ENCODE measurements at regions not wholly inside any gene's neighbourhood (a gene's known extent, or its start where the extent isn't known, plus 50 kb on each side); places are given as distances from the start of the nearest gene placed in this dataset.

DNA sequence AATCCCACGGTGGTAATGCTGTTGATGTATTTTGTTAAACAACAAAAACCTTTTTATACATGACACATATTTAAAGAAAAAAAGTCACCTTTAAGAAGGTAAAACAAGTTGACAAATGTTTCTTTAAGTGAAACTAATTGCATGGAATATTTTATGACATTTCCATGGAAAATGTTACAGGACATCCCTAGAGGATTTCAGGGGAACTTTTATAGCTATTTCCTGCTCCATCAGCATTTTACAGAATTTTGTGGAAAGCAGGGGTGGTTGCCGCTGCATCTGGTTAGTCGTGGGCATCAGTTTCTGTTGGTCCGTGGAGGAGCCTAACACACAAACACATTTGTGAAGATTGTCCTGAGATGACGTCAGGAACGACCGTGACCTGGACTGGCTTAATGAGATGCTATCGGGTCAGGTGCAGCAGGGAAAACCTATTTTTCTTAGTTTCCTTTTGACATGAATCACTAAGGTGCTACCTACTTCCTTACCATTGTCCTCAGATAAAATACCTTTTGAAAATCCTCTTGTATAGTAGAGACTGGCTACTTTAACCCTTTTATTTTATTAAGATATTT is 305.1 kb downstream of the MAP2K6 start:
- no peak for DNase-seq

GRCh38 chr17:69722518-69722917 is 308.0 kb downstream of the MAP2K6 start:
- DNase-seq = no peak

- no peak for DNase-seq
Measured at GRCh38 chr17:69723316-69723715, 308.8 kb downstream of the MAP2K6 start.

DNA sequence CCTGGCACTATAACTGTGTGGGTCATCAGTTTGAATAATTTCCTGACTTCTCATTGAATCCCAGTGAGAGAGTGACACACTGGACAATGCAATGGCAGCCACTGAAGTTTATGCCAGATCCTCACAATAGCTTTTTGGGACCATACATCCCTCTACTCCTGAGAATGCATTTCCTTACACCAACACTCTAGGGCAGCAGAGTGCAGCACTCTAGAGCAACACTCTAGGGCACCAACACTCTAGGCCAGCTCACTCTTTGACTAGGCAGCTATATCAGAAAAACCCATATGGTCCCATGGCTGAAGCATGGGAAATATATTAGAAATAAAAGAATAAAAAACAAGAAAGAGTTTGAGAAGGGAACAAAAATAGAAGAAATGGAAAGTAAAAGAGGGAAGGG is 309.2 kb downstream of the MAP2K6 start:
- no peak for DNase-seq

DNA sequence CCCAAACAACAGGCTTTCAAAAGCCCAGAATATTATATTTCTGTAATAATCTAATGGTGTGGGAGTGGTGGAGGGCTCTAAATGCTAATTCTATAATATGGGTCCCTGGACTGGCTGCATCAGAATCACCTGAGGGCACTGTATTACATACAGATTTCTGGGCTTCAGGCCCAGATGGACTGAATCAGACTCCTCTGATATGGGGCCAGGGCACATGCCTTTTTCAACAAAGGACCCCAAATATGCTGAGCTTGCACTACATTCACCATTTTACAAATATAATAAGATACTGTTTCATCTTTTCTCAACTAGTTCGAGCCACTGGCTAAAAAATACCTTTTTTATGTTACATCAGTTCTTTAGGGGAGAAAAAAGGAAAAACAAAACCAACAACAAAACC is 309.7 kb downstream of the MAP2K6 start:
- no peak for DNase-seq

DNA sequence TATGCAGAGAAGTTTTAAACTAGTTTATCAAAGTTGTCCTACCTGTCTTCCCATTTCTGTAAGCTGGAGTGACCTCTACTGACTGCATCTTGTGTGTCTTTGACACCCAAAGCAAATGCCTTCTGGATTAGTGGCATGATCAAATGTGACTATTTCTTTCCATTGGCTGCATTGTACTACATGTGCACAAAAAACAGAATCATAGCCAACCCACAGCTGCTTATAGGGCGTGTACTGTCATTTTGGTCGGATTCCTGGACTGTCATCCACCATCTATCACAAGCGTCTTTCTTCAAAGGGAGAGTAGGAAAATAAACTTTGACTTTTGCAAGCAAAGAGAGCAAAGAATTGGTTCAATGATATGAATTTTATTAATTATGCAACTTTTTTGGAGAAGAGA is 310.6 kb downstream of the MAP2K6 start:
- DNase-seq = no peak

- no peak for DNase-seq
Measured at GRCh38 chr17:69728816-69729215, 314.3 kb downstream of the MAP2K6 start.

DNA sequence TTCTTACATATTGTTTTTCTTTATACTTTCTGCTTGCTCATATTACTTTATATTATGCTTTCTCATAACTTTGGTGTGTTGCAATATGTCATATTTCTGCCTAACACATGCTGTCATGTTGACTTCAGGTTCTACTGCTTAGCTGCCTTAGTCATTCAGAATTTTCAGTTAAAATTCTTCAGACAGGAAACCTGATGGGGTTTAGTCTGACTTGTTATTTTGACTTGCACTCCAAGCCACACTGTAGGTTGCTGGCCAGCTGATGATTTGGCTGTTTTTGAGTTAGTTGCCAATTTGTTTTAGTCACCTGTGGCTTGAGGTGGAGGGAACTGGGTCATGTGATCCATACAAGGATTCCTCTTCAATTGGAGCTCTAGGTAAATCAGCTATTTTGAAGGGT is 315.4 kb downstream of the MAP2K6 start:
- DNase-seq = no peak

GRCh38 chr17:69732272-69732918 is 317.9 kb downstream of the MAP2K6 start:
- no peak for DNase-seq

DNA sequence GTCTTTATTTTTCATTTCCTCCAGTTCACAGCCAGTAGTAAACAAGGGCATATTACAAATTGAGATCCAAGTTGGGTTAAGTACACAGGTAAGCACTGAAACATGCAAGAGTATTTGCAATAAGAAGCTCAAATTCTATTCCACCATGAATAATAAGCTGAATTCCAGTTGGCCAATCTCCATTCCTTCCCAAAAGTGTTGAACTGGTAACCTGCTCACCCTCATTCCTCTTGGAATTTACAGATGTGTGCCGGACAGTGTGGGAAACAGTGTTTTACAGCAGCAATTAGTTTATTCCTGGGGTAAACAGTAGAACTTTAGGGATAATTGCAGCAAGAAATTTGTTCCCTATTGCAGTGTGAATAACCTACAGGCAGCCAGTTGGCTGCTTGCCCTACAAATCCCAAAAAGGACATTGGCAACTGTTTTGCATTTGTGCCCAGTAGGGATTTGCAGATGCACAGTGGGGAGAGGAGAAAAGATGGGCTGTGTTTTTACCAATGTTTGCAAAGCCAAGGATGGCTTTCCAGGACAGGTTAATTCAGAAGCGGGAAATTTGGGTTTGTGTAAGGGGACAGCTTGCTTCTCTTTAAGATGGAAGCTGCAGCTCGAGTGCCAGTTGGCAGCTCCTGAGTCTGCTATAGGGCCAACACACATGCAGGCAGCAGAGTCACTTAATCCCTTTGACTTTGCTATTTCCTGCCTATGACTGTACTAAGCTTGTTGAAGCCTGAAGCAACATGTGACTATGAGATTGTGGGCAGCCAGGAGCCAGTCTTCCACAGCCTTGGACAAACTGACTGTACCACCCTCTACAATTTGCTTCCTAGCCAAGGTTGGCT is 318.9 kb downstream of the MAP2K6 start:
- DNase-seq = peak in 1 of 3 experiments; percentile 3

DNA sequence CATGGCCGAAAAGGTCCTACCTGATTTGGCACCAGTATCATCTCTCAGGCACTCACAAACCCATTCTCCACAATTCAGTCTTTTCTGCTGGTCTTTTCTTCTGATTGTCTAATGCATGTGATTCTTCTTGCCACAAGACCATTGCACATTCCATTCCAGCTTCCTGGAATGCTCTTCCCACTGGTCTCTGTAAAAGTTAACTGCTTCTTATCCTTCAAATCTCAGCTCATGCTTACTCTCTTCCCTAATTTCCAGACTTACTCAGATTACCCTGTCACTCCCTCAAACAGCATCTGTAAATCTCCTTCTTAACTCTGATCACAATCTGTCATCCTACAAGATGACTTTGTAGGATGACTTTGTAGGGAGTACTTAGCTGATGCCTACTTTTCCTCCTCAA is 320.2 kb downstream of the MAP2K6 start:
- DNase-seq = no peak

- DNase-seq = no peak
Measured at GRCh38 chr17:69735285-69735684, 320.8 kb downstream of the MAP2K6 start.

DNA sequence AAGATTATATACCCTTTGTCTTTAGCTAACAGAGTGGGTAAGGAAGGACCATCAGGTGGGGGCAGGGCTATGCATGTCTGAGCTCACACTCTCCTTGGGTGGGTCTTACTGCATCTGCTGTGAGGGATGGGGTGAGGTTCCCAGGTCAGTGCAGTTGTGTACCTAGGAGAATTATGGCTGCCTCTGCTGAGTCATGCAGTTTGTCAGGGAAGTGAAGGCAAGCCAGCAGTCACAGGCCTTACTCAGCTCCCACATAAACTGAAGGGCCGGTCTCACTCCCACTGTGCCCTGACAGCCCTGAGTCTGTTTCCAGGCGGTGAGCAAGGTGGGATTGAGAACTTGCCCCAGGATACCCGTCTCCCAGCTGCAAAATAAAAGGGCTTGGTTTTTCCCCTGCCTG is 328.6 kb downstream of the MAP2K6 start:
- DNase-seq = no peak

- no peak for DNase-seq
Measured at GRCh38 chr17:69744512-69745070, 330.1 kb downstream of the MAP2K6 start.

DNA sequence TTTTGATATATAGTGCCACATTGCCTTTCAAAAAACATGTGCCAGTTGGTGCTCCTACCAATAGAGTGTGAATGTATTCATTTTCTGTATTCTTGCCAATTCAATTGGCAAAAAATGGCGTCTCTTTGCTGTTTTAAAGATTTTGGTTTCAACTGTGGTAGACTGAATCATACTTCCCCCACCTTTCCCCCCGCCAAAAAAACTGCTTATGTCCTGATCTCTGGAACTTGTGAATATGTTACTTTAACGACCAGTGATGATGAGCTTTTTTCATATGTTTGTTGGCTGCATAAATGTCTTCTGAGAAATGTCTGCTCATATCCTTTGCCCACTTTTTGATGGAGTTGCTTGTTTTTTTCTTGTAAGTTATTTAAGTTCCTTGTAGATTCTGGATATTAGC is 325.1 kb upstream of the KCNJ16 start:
- no peak for DNase-seq

- DNase-seq = no peak
Measured at GRCh38 chr17:69757688-69758430, 317.2 kb upstream of the KCNJ16 start.

GRCh38 chr17:69760562-69760961 is 314.5 kb upstream of the KCNJ16 start:
- DNase-seq = no peak

DNA sequence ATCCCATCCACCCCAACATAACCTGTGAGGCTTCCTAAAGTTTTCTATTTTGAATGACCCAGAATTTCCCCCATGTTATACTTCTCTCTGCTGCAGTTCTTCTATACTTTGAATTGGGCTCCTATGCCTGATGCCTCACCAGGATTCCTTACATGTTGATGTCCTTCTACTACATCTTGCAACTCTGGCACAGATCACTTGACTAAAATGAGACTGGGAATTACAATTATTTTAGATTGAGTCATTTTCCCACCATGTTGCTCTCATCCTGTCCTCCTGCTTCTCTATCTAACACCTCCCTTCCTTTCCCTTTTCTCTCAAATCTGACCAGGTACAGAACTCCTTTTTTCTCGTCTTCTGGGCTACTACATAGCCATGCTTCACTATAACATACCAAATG is 314.0 kb upstream of the KCNJ16 start:
- no peak for DNase-seq

DNA sequence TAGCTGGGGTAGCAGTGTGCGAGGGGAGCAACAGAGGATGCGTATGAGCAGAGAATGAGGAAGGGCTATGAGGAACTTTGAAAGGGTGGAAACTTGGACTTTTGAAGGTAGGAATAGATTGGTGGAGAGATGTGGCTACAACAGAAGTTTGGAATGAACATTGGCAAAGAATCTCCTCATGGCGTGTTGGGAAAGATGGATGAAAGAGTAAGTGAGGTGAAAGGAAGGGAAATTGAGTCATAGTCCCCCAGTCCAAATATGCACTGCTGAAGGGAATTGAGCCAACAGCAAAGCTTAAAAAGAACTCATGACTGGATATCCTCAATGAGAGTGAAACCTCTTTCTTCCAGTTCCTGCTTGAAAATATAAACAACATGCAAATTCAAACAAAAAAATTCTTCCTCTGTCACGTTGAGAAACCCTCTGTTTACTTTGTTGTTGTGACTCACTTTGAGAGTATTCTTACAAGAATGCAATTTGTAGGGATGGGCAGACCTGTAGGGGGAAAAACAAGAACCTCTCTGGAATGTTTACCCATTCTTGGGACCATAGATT is 313.2 kb upstream of the KCNJ16 start:
- DNase-seq = no peak

- no peak for DNase-seq
Measured at GRCh38 chr17:69762359-69762758, 312.7 kb upstream of the KCNJ16 start.

GRCh38 chr17:69762766-69763165 is 312.3 kb upstream of the KCNJ16 start:
- DNase-seq = no peak

DNA sequence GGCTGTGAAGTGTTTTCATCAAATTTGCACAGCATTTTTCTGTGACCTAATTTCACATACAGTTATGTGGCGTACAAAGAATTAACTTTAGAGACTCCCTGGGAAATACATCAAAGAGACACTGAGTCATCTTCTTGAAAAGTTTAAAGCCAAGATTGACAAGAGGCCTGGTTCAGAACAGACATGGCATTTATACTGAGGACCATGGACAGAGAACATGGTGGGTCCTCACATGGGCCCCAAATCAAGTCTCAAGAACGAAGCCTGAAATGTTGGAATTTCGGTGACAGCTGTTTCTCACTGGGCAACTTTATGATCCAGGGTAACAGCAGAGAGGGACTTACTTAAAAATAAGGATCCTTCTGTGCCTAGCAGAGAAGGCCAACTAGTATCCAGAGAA is 311.5 kb upstream of the KCNJ16 start:
- no peak for DNase-seq

GRCh38 chr17:69764146-69764545 is 310.9 kb upstream of the KCNJ16 start:
- DNase-seq = no peak

Measured in NCI-H1417 (cell line).